DMS53 treated with DMSO at 0.1 percent for 48 hours (cell line): ENCODE measurements at regions not wholly inside any gene's neighbourhood (a gene's known extent, or its start where the extent isn't known, plus 50 kb on each side); places are given as distances from the start of the nearest gene placed in this dataset.
"Not testable (repeated sequence)": the region's sequence is repeated elsewhere in the genome, so short reads cannot be mapped to it uniquely, and the experiment has no call there.

Source experiments
- DNase-seq: peaks from one replicate; lab custom pipeline; 2025; ENCODE audit not compliant: unreplicated experiment; lab: John Stamatoyannopoulos, UW

GRCh38 chr5:10018201-10019069 lies 231.3 kb downstream of the ATPSCKMT start:
- no peak for DNase-seq

GRCh38 chr5:10017786-10018185 lies 231.9 kb downstream of the ATPSCKMT start:
- DNase-seq = no peak

GRCh38 chr5:10016559-10016958 lies 233.1 kb downstream of the ATPSCKMT start:
- not testable (repeated sequence) for DNase-seq

GRCh38 chr5:10015681-10016080 lies 234.0 kb downstream of the ATPSCKMT start:
- DNase-seq = not testable (repeated sequence)

- no peak for DNase-seq
Observed at GRCh38 chr5:10009802-10010201, 239.9 kb downstream of the ATPSCKMT start.

- DNase-seq = no peak
Observed at GRCh38 chr5:9987101-9987500, 262.6 kb downstream of the ATPSCKMT start.

- peak; percentile 46 for DNase-seq
Observed at GRCh38 chr5:9977070-9977469, 272.6 kb downstream of the ATPSCKMT start.

- no peak for DNase-seq
Observed at GRCh38 chr5:9976621-9977020, 273.1 kb downstream of the ATPSCKMT start.

GRCh38 chr5:9972059-9972458 lies 277.6 kb downstream of the ATPSCKMT start:
- no peak for DNase-seq

GRCh38 chr5:9971301-9971700 lies 278.4 kb downstream of the ATPSCKMT start:
- DNase-seq = no peak

GRCh38 chr5:9958914-9959313 lies 290.8 kb downstream of the ATPSCKMT start:
- no peak for DNase-seq

- DNase-seq = no peak
Observed at GRCh38 chr5:9957214-9957613, 292.5 kb downstream of the ATPSCKMT start.

- no peak for DNase-seq
Observed at GRCh38 chr5:9956725-9957124, 293.0 kb downstream of the ATPSCKMT start.

GRCh38 chr5:9955586-9955985 lies 294.1 kb downstream of the ATPSCKMT start:
- DNase-seq = no peak

GRCh38 chr5:9954869-9955268 lies 294.8 kb downstream of the ATPSCKMT start:
- no peak for DNase-seq

- no peak for DNase-seq
Observed at GRCh38 chr5:9953691-9954090, 296.0 kb downstream of the ATPSCKMT start.

GRCh38 chr5:9951865-9952516 lies 297.7 kb downstream of the ATPSCKMT start:
- no peak for DNase-seq

- no peak for DNase-seq
Observed at GRCh38 chr5:9947944-9948343, 301.7 kb downstream of the ATPSCKMT start.

GRCh38 chr5:9947225-9947714 lies 302.4 kb downstream of the ATPSCKMT start:
- no peak for DNase-seq

- no peak for DNase-seq
Observed at GRCh38 chr5:9932770-9933169, 302.6 kb upstream of the TAS2R1 start.

- DNase-seq = no peak
Observed at GRCh38 chr5:9930156-9930555, 300.0 kb upstream of the TAS2R1 start.

- no peak for DNase-seq
Observed at GRCh38 chr5:9928326-9928725, 298.2 kb upstream of the TAS2R1 start.
